GM12878 (cell line): ENCODE measurements at regions not wholly inside any gene's neighbourhood (a gene's known extent, or its start where the extent isn't known, plus 50 kb on each side); places are given as distances from the start of the nearest gene placed in this dataset.

Experiments
- CTCF ChIP-seq, 3 experiments: IDR thresholded peaks in 2 of 3; conservative IDR thresholded peaks in 1 of 3; 2 replicates each; pipeline ENCODE4 v1.5.1; 2011; ENCODE audit warnings: low read depth in 3 of 3, low read length in 3 of 3, mild to moderate bottlenecking in 3 of 3, control low read depth in 2 of 3, moderate library complexity in 2 of 3, inconsistent platforms in 1 of 3, mixed read lengths in 1 of 3; ENCODE audit not compliant: control insufficient read depth in 2 of 3, insufficient read depth in 1 of 3; ENCODE audit errors: extremely low read depth in 1 of 3
- PBX3 ChIP-seq: IDR thresholded peaks from 2 replicates; pipeline ENCODE4 v1.6.1; 2011; ENCODE audit warnings: mild to moderate bottlenecking, low read depth, low read length, moderate library complexity; ENCODE audit not compliant: insufficient replicate concordance
- POLR2A ChIP-seq: IDR thresholded peaks from 2 replicates; pipeline ENCODE4 v1.6.1; 2011; ENCODE audit warnings: low read depth, mild to moderate bottlenecking, low read length
- SIN3A ChIP-seq: IDR thresholded peaks from 2 replicates; pipeline ENCODE4 v1.6.1; 2012; ENCODE audit warnings: low read depth, low read length, improper control_type of control experiment
- SRF ChIP-seq, 2 experiments: IDR thresholded peaks; 2 replicates each; pipeline ENCODE4 v1.6.1; 2011; ENCODE audit warnings: low read depth in 2 of 2, low read length in 2 of 2, mild to moderate bottlenecking in 1 of 2, moderate library complexity in 1 of 2
- TAF1 ChIP-seq: IDR thresholded peaks from 2 replicates; pipeline ENCODE4 v1.6.1; 2011; ENCODE audit warnings: mild to moderate bottlenecking, low read depth, low read length, borderline replicate concordance
- TARDBP ChIP-seq: IDR thresholded peaks from 2 replicates; pipeline ENCODE4 v1.6.1; 2016; ENCODE audit warnings: borderline replicate concordance
- USF2 ChIP-seq: IDR thresholded peaks from 2 replicates; pipeline ENCODE4 v1.6.1; 2011; ENCODE audit warnings: low read depth, low read length, improper control_type of control experiment, borderline replicate concordance

GRCh38 chr12:68530965-68531364 is 79.7 kb upstream of the RAP1B start:
- TF ChIP-seq CTCF (IDR thresholded peaks at IDR 0.05 in 2 of 3, conservative IDR thresholded peaks at IDR 0.05 in 1 of 3; ENCODE audit: control insufficient read depth in 2 of 3, extremely low read depth in 1 of 3, insufficient read depth in 1 of 3, low read depth in 3 of 3, low read length in 3 of 3) = no peak
- TF ChIP-seq PBX3 = no peak
- no peak for TF ChIP-seq SRF (IDR thresholded peaks at IDR 0.05; ENCODE audit: low read depth in 2 of 2, low read length in 2 of 2)
- no peak for TF ChIP-seq TARDBP
- TF ChIP-seq POLR2A = no peak
- no peak for TF ChIP-seq TAF1
- no peak for TF ChIP-seq USF2
- no peak for TF ChIP-seq SIN3A
